NT2/D1 (cell line): ENCODE measurements at regions not wholly inside any gene's neighbourhood (a gene's known extent, or its start where the extent isn't known, plus 50 kb on each side); places are given as distances from the start of the nearest gene placed in this dataset.

Experiments
- DNase-seq: peaks from one replicate; pipeline ENCODE4 v3.0.0-alpha.2; 2011; ENCODE audit warnings: low read depth, low spot score
- H3K27me3 ChIP-seq: 2 replicates; pipeline ENCODE4 v1.6.0; 2011; ENCODE audit warnings: mild to moderate bottlenecking; ENCODE audit not compliant: insufficient read length, insufficient read depth
- H3K36me3 ChIP-seq: 2 replicates; pipeline ENCODE4 v1.6.1; 2011; ENCODE audit warnings: mild to moderate bottlenecking, low read length, mixed read lengths; ENCODE audit not compliant: insufficient read depth, insufficient read length
- H3K4me1 ChIP-seq: 2 replicates; pipeline ENCODE4 v1.5.1; 2011; ENCODE audit not compliant: insufficient read depth, insufficient read length
- H3K4me3 ChIP-seq: 2 replicates; pipeline ENCODE4 v1.5.1; 2011; ENCODE audit warnings: low read depth; ENCODE audit not compliant: insufficient read length
- H3K9ac ChIP-seq: 2 replicates; pipeline ENCODE4 v1.6.0; 2011; ENCODE audit warnings: low read depth; ENCODE audit not compliant: insufficient read length
- H3K9me3 ChIP-seq: 2 replicates; pipeline ENCODE4 v1.5.1; 2011; ENCODE audit warnings: mild to moderate bottlenecking, low read length; ENCODE audit not compliant: insufficient read depth
- SUZ12 ChIP-seq: IDR thresholded peaks from 2 replicates; pipeline ENCODE4 v1.6.1; 2011; ENCODE audit not compliant: insufficient read length, insufficient read depth; ENCODE audit errors: extremely low read depth
- YY1 ChIP-seq: IDR thresholded peaks from 2 replicates; pipeline ENCODE4 v1.6.1; 2011; ENCODE audit not compliant: insufficient read length, insufficient read depth
- ZNF274 ChIP-seq: IDR thresholded peaks from 2 replicates; pipeline ENCODE4 v1.6.1; 2011; ENCODE audit warnings: mild to moderate bottlenecking, low read depth, low read length

DNA sequence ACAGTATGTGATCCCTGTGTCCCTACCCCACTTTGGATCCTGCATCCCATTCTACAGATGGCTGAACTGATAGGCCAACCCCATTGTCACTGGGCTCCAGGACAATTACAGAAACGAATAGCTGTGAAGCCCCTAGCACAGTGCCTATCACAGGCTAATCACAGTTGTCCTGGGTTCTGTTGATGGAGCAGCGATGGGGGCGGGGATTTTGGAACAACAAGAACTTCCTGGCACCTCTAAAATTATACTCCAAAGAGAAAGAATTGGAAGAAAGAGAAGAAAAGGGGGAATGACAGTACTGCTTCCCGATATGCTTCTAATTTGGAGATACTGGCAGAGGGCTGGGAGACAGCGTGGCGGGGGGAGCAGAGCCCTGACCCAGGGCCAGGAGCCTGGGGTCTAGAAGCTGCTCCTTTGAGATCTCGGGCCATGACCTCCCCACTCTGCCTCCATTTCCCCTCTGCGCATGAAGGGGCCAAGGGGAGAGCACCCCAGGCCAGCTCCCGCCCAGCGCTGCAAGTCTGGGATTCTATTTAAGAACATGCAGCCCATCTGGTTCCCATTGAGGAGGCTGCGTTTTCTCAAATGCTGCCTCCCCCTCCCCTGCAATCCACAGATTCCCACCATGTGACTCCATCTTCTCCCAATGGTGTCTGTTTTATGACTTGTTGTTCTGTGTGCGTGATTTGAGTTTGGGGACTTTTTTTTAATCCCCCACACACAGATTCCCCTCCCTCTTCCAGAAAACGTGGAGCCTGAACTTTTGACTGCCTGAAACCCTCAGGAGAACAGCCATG lies 202.7 kb downstream of the CYP26B1 start:
- no peaks in the 10 kb centered on the region for H3K27me3 ChIP-seq
- no peaks in the 10 kb centered on the region for H3K9me3 ChIP-seq
- no peaks in the 10 kb centered on the region for H3K36me3 ChIP-seq
- no peak overlapping the region for H3K9ac ChIP-seq
- DNase-seq, result no peak
- TF ChIP-seq SUZ12, result no peak
- no peak for TF ChIP-seq YY1
- TF ChIP-seq ZNF274, result no peak
- H3K4me1 ChIP-seq, result peaks cover 2% of the 10 kb centered on the region
- H3K4me3 ChIP-seq, result no peak overlapping the region

DNA sequence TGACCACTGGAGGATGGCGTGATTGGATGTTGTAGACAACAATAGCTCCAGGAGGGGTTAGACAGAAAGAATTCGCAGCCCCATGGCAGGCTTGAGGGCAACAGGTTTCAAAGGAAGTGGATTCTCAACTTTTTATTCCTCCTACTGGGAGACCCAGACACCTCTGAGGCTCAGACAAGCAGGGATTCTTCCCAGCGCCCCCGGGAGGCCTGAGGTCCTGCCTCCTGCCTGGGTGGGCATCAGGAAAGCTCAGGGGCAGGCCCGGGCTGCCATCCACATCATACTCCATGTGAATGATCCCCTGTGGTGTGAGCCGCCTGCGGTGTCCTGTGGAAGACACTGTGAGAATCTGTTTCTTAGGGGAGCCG lies 203.5 kb downstream of the CYP26B1 start:
- Histone ChIP-seq H3K36me3 (no peaks in the 10 kb centered on the region), H3K9ac (no peak overlapping the region), H3K9me3 (no peaks in the 10 kb centered on the region), H3K4me1 (peaks cover 2% of the 10 kb centered on the region), H3K27me3 (no peaks in the 10 kb centered on the region), H3K4me3 (no peak overlapping the region)
- no peak for DNase-seq
- TF ChIP-seq SUZ12 (no peak), ZNF274 (no peak), YY1 (no peak)

DNA sequence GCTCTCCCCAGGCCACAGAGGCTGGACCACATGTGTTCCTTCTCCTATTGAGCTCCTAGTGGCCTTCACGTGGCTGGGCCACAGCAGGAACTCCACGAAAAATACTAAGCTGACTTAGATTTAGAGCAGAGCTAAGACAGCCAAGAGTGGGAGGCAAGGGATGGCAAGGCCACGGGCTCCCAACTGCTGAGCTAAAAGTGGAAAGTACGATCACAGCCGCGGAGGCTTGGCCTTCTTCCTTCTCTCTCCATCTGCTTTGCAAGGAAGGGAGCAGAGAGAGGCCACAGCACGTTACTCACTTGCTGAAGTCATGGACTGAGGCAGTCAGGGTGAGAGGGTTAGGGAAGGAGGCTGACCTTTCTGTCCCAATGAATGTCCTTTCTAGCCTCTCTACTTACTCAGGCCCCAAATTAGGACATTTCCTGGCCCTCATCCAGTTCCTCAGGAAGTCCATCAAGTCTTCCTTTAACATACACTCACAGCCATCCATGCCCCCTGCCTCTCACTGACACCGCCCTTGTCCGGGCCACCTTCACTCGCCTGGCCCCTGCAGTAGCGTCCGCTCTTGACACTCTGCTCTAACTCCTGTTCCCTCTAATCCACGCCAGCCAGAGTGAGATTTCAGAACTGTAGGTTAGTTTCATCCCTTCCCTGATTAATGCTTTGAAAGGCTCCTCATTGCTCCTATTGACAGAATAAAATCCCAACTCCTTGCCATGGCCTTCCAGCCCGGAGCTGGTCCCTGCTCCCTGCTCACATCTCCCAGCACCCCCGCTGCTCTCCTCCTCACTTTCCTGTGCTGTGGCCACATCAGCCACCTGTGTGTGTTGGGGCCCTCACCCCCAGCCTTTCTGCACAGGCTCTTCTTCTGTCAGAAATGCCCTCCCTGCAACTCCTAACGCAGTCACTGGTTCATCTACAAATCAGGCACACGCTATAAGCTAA lies 204.2 kb downstream of the CYP26B1 start:
- no peak for TF ChIP-seq YY1
- H3K9ac ChIP-seq, result no peak overlapping the region
- no peak for DNase-seq

DNA sequence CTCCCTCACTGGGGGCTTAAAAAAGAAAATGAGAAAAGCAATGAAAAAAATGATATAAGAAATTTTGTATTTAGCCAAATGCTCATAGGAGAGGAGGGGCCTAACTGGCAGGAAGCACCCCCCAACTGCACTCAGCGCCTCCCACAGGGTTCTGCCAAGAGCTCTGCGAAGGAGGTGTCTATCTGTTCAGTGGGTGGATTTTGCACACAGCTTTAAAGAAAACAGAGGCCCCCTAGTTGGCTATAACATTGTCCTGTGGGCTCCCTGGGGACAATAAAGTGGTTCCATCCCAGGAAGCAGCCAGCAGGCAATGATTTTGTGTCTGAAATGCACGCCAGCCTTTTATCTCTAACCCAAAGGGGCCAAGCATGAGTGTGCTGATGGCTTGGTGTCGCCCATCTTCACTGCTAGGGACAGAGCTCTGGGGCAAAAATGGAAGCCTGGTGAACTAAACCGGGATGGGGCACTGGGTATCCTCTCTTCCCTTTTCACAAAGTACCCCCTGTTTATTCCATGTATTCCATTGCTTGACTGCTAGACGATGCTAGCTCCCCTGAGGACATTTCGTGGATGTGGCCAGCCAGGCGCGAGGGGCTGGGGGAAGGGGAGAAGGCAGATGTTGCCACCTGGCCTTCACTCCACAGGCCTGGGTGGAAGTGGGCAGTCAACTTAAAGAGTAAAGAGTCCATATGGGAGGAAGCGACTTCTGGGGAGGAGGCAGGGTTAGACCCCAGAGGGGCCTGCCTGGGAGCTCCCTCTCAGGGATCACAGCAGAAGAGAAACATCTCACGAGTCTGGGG lies 205.7 kb downstream of the CYP26B1 start:
- H3K4me3 ChIP-seq, result no peak overlapping the region
- no peaks in the 10 kb centered on the region for H3K36me3 ChIP-seq
- no peak for DNase-seq
- H3K27me3 ChIP-seq, result no peaks in the 10 kb centered on the region
- H3K4me1 ChIP-seq, result peaks cover 2% of the 10 kb centered on the region
- TF ChIP-seq SUZ12 (no peak), YY1 (no peak), ZNF274 (no peak)
- no peak overlapping the region for H3K9ac ChIP-seq
- no peaks in the 10 kb centered on the region for H3K9me3 ChIP-seq

More for the DNA sequence above, 204.2 kb downstream of the CYP26B1 start:
- no peak overlapping the region for H3K4me3 ChIP-seq
- no peaks in the 10 kb centered on the region for H3K9me3 ChIP-seq
- no peaks in the 10 kb centered on the region for H3K27me3 ChIP-seq
- H3K36me3 ChIP-seq, result no peaks in the 10 kb centered on the region
- peaks cover 2% of the 10 kb centered on the region for H3K4me1 ChIP-seq

DNA sequence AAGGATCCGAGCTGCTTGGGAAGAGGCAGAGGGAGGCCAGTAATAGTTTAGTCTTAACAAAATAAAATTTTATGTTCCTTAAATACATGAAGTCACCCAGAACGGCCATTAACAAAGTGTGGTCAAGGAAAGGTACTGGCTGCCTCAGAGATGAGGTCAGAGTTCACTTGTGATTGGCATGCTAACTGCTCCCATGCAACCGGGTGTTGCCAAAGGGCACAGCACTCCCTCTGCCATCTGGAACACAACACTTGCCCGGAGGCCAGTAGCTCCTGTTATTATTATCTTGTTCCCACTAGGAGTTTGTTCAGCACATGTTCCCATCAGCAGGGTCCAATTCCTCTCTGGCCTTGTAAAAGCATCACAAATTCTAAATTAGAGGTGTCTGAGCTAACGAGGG lies 207.0 kb downstream of the CYP26B1 start:
- Histone ChIP-seq H3K4me3 (no peak overlapping the region), H3K9me3 (no peaks in the 10 kb centered on the region), H3K36me3 (no peaks in the 10 kb centered on the region), H3K9ac (no peak overlapping the region), H3K27me3 (no peaks in the 10 kb centered on the region), H3K4me1 (peaks cover 2% of the 10 kb centered on the region)
- no peak for DNase-seq
- no peak for TF ChIP-seq ZNF274
- no peak for TF ChIP-seq YY1
- no peak for TF ChIP-seq SUZ12

DNA sequence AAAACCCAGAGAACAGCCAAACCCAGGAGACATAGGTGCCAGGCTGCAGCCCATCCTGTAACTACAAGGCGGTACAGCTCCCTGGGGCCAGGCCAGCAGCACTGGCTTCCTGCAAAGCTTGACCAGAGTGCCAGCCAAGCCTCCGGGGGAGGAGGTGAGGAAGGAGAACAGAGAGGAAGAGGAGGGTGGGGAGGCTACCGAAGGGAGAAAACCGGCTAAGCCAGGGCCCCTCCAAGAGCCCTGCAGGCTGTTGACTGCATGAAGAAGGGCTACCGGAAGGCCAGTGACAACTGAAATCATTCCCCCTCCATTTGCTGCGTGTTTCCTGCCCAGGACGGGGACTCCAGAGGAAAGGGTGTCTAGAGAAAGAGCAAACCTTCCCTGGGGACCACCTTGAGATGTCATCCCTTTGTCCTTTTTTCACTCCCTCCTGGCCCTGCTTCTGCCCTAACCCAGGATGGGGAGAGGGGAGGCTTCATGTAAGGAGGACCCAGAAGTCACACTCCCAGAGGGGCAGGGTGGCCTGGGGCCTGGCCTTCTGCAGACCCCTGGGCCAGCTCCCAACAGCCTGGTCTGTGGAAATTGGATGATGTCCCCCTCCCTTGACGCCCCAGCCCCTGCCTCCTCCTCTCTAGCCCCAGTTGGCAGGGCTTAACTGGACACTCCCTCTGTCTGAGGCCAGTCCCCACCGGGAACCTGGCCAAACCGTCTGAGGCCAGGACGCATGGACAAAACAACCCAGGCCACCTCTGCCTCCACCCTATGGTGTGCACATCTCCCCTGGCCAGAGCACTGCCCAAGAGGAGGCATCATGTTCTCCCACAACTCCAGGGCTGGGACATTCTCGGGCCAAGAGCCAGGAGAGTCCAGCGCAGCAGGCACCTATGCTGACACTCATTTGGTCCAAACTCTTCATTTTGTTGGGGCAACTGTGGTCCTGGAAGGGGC lies 207.8 kb downstream of the CYP26B1 start:
- TF ChIP-seq SUZ12 (no peak), YY1 (no peak), ZNF274 (no peak)
- no peaks in the 10 kb centered on the region for H3K27me3 ChIP-seq
- no peak for DNase-seq
- no peaks in the 10 kb centered on the region for H3K9me3 ChIP-seq
- H3K9ac ChIP-seq, result no peak overlapping the region
- H3K4me3 ChIP-seq, result no peak overlapping the region
- H3K36me3 ChIP-seq, result no peaks in the 10 kb centered on the region
- H3K4me1 ChIP-seq, result peaks cover 2% of the 10 kb centered on the region
